NCI-H2171 (cell line): ENCODE measurements at regions not wholly inside any gene's neighbourhood (a gene's known extent, or its start where the extent isn't known, plus 50 kb on each side); places are given as distances from the start of the nearest gene placed in this dataset.
"Not testable (repeated sequence)": the region's sequence is repeated elsewhere in the genome, so short reads cannot be mapped to it uniquely, and the experiment has no call there.

ENCODE experiments used
- DNase-seq: peaks from one replicate; lab custom pipeline; 2025; lab: John Stamatoyannopoulos, UW

DNA sequence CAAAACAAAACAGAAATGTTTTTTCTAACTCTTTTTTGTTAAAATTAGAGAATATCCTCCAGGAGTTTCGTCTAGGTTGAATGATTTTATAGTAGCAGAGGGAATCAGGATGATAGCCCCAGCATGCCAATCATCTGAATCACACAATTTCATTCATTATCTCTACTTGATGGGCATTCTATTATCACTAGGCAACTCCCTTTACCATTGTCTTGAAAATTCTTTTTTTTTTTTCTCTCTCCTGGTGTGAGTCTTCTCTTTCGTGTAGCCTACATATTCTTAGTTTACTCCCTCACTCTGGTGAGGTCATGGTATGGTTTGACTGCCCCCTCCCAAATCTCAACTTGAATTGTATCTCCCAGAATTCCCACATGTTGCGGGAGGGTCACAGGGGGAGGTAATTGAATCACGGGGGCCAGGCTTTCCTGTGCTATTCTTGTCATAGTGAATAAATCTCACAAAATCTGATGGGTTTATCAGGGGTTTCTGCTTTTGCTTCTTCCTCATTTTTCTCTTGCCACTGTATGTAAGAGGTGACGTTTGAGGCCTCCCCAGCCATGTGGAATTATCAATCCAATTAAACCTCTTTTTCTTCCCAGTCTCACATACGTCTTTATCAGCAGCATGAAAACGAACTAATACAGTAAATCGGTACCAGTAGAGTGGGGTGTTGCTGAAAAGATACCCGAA, 105.0 kb downstream of the OTUD1 start:
- DNase-seq: no peak

DNA sequence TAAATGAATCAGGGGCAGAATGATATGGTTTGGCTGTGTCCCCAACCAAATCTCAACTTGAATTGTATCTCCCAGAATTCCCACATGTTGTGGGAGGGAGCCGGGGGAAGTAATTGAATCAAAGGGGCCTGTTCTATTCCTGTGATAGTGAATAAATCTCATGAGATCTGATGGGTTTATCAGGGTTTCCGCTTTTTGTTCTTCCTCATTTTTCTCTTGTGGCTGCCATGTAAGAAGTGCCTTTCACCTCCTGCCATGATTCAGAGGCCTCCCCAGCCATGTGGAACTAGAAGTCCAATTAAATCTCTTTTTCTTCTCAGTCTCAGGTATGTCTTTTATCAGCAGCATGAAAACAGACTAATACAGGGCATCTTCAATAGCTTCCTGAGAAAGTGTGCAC, 107.0 kb downstream of the OTUD1 start:
- not testable (repeated sequence) for DNase-seq

DNA sequence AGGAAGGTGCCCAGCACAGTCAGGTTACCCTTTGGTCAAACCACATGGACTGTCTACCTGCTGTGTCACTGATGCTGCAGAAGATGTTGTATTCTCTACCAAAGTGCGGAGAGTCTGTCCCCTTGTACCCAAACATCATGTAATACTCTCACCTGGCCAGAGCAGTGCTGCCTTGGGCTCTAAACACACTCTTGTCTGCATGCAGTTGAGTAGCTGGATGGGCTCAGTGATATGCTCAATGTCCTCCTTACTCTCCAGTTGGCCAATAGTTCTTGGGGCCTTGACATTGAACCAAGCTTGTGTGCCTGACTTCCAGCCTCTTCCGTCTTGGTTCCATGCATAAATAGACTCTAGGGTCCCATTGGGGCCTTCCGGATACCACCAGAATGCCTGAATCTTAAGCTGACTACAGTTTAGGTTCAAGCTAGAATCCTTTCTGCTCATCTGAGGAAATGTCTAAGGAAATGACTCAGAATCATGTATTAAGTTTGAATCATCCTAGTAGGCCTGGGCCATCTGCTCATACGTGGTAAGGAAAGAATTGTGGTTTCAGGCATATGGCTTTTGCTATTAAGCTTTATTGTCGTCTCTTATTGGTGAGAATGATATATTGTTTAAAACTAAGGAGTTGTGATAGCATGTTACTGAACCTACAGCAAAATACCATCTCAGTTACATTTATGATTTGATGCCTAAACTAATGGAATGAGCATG, 118.0 kb downstream of the OTUD1 start:
- DNase-seq: no peak

DNA sequence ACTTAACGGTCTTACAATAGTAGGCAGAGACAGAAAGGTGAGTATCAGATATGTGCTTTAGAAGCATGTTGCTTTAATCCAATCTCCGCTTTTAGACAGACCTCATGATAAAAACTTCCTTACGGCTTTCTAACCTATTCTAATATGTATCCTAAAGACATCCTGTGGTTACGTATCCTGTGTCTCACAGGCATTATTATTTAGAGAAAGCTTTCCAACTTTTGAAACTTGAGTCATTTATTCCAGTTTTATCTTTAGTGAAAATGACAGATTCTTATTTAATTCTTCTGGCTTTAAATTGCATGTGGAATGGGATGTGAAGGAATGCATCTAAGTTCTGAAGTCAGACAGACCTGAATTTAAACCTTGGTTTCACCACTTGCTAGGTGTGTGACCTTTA, 118.9 kb downstream of the OTUD1 start:
- DNase-seq: no peak

DNA sequence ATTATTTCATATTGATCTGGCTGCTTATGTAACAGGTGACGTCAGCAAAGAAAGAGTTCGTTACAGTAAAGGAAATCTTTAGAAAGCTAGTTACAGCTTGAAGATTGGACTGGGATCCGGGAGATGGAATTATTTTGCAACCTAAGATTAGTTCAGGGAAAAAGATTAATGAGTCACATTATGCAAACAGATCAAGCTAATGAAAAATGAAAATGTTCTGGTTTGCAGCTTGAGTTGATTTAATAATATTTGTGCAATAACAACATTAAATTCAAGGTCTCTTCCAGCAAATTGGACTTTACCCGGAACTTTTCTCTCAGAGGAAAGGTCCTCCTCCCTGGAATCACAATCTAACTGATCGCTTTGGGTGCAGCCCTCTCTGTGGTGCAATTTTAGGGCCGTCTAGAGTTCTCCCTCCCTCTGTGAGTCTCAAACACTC, 119.5 kb downstream of the OTUD1 start:
- no peak for DNase-seq

DNA sequence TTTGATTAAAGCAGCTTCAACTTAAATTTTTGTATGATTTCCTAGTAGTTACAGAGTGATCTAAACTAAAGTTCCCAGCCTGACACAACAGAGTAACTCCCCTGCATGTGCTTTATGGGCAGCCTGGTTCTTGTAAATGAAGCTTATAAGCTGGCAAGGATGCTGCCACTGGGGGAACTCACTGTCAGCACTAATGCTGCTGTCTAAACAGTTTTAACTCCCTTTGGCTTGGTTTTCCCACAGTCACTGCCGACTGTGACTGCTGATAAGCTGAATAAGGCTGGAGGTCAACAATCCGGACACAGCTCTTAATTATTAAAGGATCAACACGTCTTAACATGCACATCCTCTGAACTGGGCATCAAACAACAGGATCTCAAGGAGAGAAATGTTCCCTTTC, 130.1 kb downstream of the OTUD1 start:
- no peak for DNase-seq

DNA sequence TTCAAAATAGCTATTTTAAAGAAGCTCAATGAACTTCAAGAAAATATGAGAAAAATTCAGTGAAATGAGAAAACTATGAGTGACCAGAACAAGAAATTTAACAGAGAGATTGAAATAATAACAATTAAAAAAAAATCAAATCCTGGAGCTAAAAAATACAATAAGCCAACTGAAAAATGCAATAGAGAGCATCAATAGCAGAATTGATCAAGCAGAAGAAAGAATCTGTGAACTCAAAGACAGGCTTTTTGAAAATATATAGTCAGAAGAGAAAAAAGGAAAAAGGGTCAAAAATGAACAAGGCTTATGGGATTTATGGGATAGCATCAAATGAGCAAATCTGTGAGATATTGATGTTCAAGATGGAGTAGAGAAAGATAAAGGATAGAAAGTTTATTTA, 133.0 kb downstream of the OTUD1 start:
- no peak for DNase-seq

DNA sequence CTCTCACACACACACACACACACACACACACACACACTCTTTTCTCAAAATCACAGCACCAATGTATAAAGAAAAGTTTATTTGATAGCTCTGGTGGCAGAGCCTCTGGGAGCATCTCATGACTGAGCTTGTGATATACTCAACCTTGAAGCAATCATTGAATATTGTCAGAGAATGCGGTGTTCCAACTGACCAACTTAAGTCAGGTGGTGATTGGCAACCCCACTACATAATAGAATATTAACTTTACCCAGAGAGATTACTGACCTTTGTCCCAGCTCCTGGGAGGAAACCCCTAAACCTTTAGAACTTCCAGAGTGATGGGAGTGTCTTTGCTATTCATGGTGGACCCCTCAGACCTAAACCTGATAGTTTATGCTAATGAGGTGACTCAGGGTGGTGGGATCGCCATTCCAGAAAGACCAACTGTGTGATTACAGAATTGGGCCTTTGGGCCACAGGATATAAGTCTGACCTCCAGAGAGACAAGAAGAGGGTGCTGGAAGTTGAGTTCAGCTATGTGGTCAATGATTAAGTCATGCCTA, 143.1 kb downstream of the OTUD1 start:
- DNase-seq: no peak

DNA sequence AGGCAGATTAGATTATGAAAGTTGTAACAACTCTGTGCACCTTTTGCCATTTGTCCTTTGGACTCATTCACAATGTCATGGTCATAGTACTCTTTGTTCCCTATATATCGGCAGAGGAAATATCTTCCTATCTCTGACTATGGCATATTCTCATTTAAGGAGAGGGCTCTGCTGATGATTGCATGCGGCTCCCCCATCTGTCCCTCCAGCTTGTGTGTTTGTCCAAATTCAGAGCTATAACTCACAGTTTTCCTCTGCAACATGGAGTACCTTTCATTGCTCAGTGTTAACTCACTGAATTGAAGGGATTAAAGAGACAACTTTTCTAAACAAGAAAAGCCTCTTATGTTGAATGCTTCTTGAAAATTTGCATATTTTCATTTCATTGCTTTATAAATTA, 145.5 kb downstream of the OTUD1 start:
- DNase-seq: no peak

DNA sequence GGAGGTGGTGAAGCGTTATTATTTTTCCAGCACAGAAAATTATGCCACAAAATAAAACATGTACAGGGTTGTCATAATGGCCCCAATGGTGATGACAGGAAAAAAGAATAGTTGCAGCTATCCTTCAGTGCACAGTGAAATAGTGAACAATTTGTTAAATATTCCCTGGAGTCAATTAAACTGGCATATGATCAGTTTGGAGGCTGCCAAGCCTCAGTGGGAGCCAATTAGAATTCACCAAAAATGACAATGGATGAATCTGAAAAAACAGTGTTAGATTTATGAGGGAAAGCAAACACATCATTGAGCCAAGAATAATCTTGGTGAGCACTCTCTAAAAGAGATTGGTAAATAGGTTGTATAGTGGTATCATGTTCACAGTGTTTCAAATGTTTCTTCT, 146.3 kb downstream of the OTUD1 start:
- DNase-seq: no peak

DNA sequence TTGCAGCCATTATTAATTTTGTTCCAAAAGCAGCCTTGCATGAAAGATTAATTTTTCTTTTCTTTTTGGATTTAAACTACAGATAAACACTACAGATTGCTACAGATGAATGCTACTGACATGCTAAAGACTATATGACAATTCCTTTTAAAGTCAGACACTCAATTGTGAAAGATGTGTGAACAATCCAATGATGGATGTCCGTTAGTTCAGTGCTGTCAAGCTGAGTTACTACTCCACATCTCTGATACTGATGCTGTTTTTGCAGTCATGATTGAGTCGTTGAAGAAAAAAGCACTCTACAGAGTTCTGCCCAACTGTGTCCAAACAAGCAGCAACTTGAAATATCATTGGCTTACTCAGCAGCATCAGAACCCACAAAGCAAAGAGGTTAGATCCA, 146.8 kb downstream of the OTUD1 start:
- no peak for DNase-seq

DNA sequence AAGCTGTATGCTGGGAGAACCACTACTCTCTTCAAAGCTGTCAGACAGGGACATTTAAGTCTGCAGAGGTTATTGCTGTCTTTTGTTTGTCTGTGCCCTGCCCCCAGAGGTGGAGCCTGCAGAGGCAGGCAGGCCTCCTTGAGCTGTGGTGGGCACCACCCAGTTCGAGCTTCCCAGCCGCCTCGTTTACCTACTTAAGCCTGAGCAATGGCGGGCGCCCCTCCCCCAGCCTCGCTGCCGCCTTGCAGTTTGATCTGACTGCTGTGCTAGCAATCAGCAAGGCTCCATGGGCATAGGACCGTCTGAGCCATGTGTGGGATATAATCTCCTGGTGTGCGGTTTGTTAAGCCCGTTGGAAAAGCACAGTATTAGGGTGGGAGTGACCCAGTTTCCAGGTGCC, 156.4 kb downstream of the OTUD1 start:
- DNase-seq: not testable (repeated sequence)

DNA sequence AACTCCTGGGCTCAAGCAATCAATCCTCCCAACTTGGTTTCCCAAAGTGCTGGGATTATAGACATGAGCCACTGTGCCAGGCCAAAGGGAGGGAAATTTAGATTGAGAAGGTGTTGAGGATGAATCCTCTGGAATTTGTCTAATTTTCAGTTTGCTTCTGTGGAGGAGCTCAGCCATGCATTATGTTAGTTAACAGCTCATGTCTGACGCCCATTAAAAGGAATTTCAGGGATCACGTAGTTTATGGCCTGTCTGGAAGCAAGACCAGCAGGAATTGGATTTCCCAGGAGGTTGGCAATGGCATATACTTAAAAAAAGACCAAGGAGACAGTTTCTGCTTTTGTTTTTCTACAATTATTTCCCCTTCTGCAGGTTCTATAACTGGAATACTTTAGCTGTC, 165.7 kb downstream of the OTUD1 start:
- no peak for DNase-seq

DNA sequence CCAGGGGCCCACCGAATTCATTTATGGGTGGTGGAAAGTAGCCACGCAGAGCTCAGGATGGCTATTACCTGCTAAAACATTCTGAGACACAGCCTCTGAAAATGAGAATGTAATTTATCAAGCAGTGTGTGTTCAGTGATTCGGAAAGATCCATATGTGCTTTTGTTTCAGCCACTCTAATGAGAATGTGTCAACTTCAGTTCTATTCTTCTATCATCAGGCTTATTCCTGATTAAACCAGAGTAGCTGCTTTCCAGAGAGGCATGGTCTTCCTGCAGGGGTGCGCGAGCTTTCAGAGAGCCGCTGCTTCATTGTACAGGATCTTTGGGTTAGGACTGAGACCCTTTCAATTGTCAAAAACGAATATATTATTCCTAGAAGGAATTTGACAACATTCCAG, 167.6 kb downstream of the OTUD1 start:
- DNase-seq: no peak

DNA sequence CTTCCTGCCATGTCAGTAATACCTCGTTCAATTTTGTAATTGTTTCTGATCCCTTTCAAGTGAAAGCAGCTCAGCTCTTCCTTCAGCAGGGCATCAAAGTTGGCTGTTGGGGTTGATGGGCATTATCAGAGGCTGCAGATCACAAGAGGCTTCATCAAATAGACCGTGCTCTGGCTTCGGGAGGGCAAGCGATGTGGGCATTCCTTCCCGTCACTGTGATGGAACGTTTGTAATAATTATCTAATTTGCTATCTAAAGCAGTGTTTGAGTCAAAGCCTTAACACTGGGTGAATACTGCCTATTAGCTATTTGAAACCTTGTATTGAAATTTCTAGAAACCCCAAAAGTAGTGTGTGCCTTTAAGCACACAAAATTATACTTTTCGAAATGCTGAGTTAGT, 170.1 kb downstream of the OTUD1 start:
- DNase-seq: no peak

DNA sequence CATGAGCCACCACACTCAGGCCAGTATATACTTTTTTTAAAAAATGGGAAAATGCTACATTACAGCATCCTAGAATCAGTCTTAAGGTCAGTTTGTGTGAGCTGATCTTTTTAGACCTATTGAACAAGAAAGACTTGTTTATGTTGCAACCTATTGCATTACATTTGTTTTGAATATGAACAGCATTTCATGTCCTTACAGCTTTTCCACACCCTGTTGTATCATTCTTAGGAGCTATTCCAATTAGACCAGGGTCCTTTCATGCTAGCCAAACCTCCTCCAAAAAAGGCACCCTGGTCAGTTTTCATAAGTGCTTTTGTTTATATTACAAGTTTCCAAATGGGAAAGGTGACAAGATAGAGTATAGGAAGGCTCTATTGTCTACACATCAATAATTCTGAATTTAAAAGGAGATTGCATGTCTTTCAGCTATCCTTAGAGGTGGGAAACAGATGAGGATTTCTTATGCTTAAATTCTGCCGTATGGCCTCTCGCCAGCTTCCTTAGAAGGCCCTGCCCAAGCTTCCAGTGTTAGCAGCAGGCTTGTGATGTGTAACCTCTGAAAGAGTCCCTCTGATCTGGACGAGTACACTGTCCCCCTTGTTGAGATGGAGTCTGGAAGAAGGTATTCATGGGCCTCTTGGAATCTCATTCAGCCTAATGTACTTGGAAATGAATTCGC, 171.9 kb downstream of the OTUD1 start:
- DNase-seq: no peak

DNA sequence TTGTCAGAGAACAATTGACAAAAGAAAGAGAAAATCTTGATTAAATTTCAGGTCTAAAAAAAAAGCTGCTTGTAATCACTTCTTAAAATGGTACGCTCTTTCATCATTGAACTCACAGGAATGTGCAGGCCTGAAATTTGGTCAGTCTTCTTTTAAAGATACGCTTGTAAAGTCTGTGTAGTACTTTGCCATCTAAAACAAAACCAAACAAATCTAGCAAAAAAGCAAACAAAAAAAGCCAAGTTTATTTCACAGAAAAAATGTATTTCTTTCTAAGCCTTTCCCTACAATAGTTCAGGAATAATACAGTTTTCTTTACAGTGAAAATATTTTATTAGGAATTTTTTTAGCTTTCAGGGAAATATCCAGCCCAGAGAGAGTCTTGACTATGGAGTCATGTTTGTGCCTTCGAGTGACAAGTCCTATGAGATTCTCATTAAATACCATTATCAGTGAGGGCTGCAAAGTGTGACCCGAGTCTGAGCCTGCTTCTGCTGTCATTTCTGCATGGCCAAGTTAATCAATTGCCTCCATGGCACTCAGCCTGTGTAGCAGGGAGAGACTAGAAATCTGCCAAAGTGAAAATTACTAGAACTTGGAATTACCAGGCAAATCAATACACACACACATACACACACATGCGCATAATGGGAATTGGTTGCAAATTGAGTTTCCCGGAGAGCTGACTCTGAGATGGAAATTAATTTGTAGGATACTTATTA, 172.6 kb downstream of the OTUD1 start:
- DNase-seq: no peak

DNA sequence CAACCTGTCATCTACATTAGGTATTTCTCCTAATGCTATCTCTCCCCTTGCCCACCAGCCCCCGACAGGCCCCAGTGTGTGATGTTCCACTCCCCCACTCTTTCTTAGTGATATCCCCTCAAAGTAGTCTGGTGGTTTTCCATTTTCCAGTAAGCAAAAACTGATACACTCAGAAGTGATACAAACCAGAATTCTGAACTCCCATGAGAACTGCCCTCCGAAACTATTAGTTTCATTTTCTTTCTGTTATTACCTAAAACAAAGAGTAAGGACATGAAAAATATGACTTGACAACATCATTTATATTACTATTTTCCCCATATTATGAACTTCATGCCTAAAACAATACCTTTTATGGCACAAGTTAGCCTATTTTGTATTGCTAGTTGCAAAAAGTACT, 175.0 kb downstream of the OTUD1 start:
- no peak for DNase-seq

DNA sequence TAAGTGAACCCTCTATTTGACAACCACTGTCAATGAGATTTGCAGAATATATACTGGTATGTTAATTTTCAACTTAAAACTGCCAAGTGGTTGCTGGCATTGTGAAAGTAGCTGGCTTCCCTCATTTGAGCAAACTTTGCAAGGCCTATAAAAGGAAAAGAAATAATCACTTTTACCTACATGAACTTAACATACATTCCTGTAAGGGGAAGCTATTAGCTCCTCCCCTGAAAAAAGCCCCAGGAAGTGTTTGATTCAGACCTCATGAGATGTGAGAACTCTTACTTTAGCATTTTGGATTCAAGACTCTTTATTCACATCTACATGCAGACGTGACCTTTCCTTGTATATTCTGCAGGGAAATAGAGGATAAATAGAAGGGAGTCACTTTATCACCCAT, 175.6 kb downstream of the OTUD1 start:
- no peak for DNase-seq

DNA sequence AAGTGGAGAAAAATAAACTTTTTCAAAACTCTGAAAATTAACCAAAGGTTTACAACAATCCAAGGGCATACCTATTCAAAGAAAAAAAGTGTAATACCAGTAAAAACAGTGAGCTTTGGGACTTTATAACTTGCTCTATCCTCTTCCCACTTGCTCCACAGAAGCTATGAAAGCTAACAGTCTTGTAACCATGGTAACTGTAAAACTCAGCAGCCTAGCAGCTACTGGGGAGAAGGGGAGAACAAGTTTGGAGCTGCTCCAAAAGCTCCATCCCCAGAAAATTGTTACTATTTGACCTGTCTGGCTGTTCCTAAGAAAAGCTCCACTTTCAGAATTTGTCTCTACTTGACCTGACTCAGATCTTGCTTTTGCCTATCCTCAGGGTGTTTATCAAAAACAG, 191.5 kb downstream of the OTUD1 start:
- DNase-seq: no peak

DNA sequence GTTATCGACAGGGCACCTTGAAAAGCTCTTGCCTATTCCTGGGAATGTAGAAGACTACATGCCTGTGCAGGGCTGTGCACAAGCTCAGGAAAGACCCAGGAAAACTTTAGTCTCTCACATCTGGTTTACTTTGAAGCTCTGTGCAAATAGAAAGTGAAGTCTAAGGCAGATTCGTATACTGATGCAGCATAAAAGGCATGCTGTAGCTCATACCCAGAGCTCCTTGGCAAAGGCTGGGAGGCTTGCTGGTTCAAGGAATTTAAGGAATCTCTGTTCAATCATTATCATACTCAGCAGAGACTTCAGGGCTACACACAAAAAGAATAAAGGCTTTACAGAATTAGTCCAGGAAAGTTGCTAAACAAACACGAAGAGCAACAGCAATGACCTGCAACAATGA, 192.0 kb downstream of the OTUD1 start:
- no peak for DNase-seq

DNA sequence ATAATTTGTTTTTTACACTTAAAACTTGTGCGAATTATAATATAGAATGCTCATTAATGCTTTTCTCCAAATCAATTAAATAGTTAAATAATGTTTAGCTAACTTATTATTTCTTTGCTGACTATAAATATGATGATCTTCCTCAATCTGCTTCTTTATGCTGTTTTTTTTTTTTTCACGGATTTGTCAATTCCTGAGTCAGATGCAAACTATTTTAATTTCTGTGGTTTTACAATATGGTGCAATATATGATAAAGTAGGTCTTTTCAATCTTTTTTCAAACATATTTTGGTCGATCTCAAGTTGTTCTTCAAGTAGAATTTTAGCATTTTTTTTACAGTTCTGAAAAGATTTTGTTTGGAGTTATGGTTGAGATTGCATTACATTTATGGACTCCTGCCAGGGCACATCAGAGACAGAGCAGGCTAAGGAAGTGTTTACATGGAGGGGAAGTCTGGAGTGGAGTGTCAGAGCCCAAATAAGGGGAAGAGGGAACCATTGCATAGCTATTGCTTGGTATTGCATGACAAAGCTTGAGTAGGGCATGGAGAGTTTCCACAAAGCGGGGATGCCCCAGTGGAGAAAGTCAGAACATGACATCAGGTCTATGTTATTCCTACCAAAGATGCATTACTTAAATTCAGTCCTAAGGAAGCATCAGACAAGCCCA, 204.4 kb downstream of the OTUD1 start:
- no peak for DNase-seq
